Neural progenitor cell (in vitro differentiated cells): ENCODE measurements at regions not wholly inside any gene's neighbourhood (a gene's known extent, or its start where the extent isn't known, plus 50 kb on each side); places are given as distances from the start of the nearest gene placed in this dataset.

Experiments
- DNase-seq: peaks from one replicate; pipeline ENCODE4 v3.0.0-alpha.2; 2016; ENCODE audit warnings: low spot score
- H2AFZ ChIP-seq: fragments of 200-600 bp; sonication (generic); replicated peaks from 2 replicates; pipeline ENCODE4 v1.6.1; 2016; ENCODE audit warnings: antibody characterized with exemption
- H3F3A ChIP-seq: fragments of 200-600 bp; sonication (generic); 2 replicates; pipeline ENCODE4 v1.6.1; 2016; ENCODE audit warnings: antibody characterized with exemption, low read depth
- H3K27ac ChIP-seq: fragments of 200-600 bp; sonication (generic); 2 replicates; pipeline ENCODE4 v1.5.1; 2016; ENCODE audit warnings: mild to moderate bottlenecking
- H3K27me3 ChIP-seq: fragments of 200-600 bp; sonication (generic); 2 replicates; pipeline ENCODE4 v1.6.1; 2016; ENCODE audit warnings: mild to moderate bottlenecking, moderate library complexity
- H3K36me3 ChIP-seq: fragments of 200-600 bp; sonication (generic); 2 replicates; pipeline ENCODE4 v1.5.1; 2016
- H3K4me1 ChIP-seq: fragments of 200-600 bp; sonication (generic); 2 replicates; pipeline ENCODE4 v1.6.1; 2016; ENCODE audit warnings: mixed run types
- H3K4me2 ChIP-seq: fragments of 200-600 bp; sonication (generic); 2 replicates; pipeline ENCODE4 v1.6.1; 2016
- H3K4me3 ChIP-seq: fragments of 200-600 bp; sonication (generic); 2 replicates; pipeline ENCODE4 v1.5.1; 2016
- H3K79me2 ChIP-seq: fragments of 200-600 bp; sonication (generic); 2 replicates; pipeline ENCODE4 v1.6.1; 2016; ENCODE audit warnings: low read depth
- H3K9ac ChIP-seq: fragments of 200-600 bp; sonication (generic); 2 replicates; pipeline ENCODE4 v1.6.1; 2016
- H3K9me3 ChIP-seq: fragments of 200-600 bp; sonication (generic); 2 replicates; pipeline ENCODE4 v1.5.1; 2016; ENCODE audit warnings: low read depth
- H4K20me1 ChIP-seq: fragments of 200-600 bp; sonication (generic); 2 replicates; pipeline ENCODE4 v1.6.1; 2016; ENCODE audit warnings: low read depth
- H3K27ac Mint-ChIP-seq: 3 replicates; pipeline ENCODE4 v1.8.0; 2021; ENCODE audit warnings: mixed read lengths
- H3K27me3 Mint-ChIP-seq: 2 replicates; pipeline ENCODE4 v1.8.0; 2022; ENCODE audit warnings: low read depth, mild to moderate bottlenecking, inconsistent platforms, moderate library complexity, mixed read lengths; ENCODE audit not compliant: insufficient read depth
- H3K36me3 Mint-ChIP-seq: 3 replicates; pipeline ENCODE4 v1.8.0; 2021; ENCODE audit warnings: mixed read lengths
- H3K4me1 Mint-ChIP-seq: 3 replicates; pipeline ENCODE4 v1.8.0; 2021; ENCODE audit warnings: mixed read lengths
- H3K4me3 Mint-ChIP-seq: 3 replicates; pipeline ENCODE4 v1.8.0; 2021; ENCODE audit warnings: mild to moderate bottlenecking, moderate library complexity, mixed read lengths
- H3K9me3 Mint-ChIP-seq: 3 replicates; pipeline ENCODE4 v1.8.0; 2020; ENCODE audit warnings: mixed read lengths
- EZH2 ChIP-seq: fragments of 200-600 bp; sonication (generic); IDR thresholded peaks from 2 replicates; pipeline ENCODE4 v1.6.1; 2017; ENCODE audit warnings: antibody characterized with exemption, mild to moderate bottlenecking, moderate library complexity
- EZH2phosphoT487 ChIP-seq: fragments of 200-600 bp; sonication (generic); IDR thresholded peaks from 2 replicates; pipeline ENCODE4 v1.6.1; 2017; ENCODE audit warnings: antibody characterized with exemption
- TF ChIP-seq, protein P1 (sequence below): fragments of 200-600 bp; sonication (generic); IDR thresholded peaks from 2 replicates; pipeline ENCODE4 v1.5.1; 2017; ENCODE audit warnings: antibody characterized with exemption, mild to moderate bottlenecking

DNA sequence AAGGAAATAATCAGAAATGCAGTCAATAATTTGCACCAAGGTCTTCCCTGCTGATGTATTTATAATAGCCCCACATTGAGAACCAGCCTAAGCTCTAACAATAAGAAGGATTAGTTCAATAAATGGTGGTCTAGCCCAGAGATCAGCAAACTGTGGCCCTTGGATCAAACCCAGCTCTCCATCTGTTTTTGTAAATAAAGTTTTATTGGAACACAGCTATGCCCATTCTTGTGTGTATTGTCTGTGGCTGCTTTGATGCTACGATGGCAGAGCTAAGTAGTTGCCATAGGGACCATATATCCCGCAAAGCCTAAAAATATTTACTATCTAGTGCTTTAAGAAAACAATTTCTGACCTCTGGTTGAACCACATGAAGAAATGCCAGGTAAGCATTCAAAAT is 154.9 kb downstream of the EMX2 start:
- DNase-seq = no peak
- H3K4me2 ChIP-seq = no peak overlapping the region
- H3K79me2 ChIP-seq = no peaks in the 10 kb centered on the region
- Mint-ChIP-seq H3K27me3 (peaks cover 9% of the 10 kb centered on the region), H3K9me3 (no peaks in the 10 kb centered on the region), H3K4me1 (peaks cover 3% of the 10 kb centered on the region), H3K27ac (no peak overlapping the region), H3K36me3 (no peaks in the 10 kb centered on the region), H3K4me3 (no peak overlapping the region)
- no peaks in the 10 kb centered on the region for H4K20me1 ChIP-seq
- no peak overlapping the region for H2AFZ ChIP-seq
- no peak overlapping the region for H3K27ac ChIP-seq
- no peak for TF ChIP-seq EZH2phosphoT487
- no peak for TF ChIP-seq EZH2
- TF ChIP-seq, protein P1, sequence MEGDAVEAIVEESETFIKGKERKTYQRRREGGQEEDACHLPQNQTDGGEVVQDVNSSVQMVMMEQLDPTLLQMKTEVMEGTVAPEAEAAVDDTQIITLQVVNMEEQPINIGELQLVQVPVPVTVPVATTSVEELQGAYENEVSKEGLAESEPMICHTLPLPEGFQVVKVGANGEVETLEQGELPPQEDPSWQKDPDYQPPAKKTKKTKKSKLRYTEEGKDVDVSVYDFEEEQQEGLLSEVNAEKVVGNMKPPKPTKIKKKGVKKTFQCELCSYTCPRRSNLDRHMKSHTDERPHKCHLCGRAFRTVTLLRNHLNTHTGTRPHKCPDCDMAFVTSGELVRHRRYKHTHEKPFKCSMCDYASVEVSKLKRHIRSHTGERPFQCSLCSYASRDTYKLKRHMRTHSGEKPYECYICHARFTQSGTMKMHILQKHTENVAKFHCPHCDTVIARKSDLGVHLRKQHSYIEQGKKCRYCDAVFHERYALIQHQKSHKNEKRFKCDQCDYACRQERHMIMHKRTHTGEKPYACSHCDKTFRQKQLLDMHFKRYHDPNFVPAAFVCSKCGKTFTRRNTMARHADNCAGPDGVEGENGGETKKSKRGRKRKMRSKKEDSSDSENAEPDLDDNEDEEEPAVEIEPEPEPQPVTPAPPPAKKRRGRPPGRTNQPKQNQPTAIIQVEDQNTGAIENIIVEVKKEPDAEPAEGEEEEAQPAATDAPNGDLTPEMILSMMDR = no peak
- H3K9me3 ChIP-seq = no peaks in the 10 kb centered on the region
- no peak overlapping the region for H3K4me3 ChIP-seq
- no peaks in the 10 kb centered on the region for H3K27me3 ChIP-seq
- no peak overlapping the region for H3K9ac ChIP-seq
- no peaks in the 10 kb centered on the region for H3F3A ChIP-seq
- H3K36me3 ChIP-seq = no peaks in the 10 kb centered on the region
- H3K4me1 ChIP-seq = no peaks in the 10 kb centered on the region

DNA sequence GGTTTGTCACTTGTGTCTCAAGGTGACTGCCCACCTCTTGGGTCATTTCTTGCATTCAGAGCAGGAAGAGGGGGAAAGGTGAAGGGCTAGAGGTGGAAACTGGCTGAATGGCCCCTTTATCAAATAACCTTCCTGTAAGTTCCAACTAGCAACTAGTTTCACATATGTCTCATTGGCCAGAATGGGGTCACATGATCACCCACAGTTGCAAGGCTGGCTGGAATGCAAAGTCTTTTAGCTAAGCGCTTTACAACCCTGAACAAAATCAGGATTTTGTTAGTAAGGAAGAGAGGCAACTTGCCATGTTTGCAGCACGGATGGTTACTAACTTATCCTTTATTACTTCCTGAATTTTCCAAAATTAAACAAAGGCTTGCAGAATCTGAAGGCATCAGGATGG is 156.3 kb downstream of the EMX2 start:
- H3K79me2 ChIP-seq = no peaks in the 10 kb centered on the region
- TF ChIP-seq, protein P1 = no peak
- TF ChIP-seq EZH2phosphoT487 = no peak
- TF ChIP-seq EZH2 = no peak
- H3K9me3 Mint-ChIP-seq = no peaks in the 10 kb centered on the region
- H3K27ac ChIP-seq = no peak overlapping the region
- no peaks in the 10 kb centered on the region for H3K9me3 ChIP-seq
- no peaks in the 10 kb centered on the region for H3F3A ChIP-seq
- H3K36me3 ChIP-seq = no peaks in the 10 kb centered on the region
- H3K4me1 ChIP-seq = no peaks in the 10 kb centered on the region
- no peak overlapping the region for H3K9ac ChIP-seq
- H3K4me2 ChIP-seq = no peak overlapping the region
- H3K4me3 ChIP-seq = no peak overlapping the region
- no peaks in the 10 kb centered on the region for H3K36me3 Mint-ChIP-seq
- no peaks in the 10 kb centered on the region for H4K20me1 ChIP-seq
- no peak overlapping the region for H2AFZ ChIP-seq
- H3K27me3 ChIP-seq = no peaks in the 10 kb centered on the region
- no peak for DNase-seq
- H3K4me3 Mint-ChIP-seq = no peak overlapping the region
- H3K27ac Mint-ChIP-seq = no peak overlapping the region
- H3K27me3 Mint-ChIP-seq = peaks cover 4% of the 10 kb centered on the region
- peaks cover 3% of the 10 kb centered on the region for H3K4me1 Mint-ChIP-seq

DNA sequence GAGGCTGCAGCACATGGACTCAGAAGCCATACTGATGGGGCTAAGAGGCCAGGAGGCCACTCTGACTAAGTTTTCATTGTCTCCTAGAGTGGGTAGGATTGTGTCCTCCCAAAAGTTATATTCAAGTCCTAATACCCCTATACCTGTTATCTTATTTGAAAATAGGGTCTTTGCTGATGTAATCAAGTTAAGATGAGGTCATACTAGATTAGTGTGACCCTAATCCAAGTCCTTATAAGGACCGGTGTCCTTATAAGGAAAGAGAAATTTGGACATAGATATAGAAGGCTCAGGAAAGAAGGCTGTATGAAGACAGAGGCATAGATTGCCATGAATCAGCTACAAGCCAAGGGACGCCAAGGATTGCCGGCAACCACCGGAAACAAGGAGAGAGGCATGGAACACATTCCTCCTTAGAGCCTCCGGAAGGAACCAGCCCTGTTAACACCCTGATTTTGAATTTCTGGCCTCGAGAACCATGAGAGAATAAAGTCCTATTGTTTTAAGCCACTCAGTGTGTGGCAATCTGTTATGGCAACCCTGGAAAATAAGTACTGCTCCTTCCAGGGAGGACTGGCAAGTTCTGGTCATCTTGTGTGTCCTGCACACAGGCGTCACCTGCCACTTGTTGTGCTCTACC is 157.0 kb downstream of the EMX2 start:
- Histone ChIP-seq H3K4me3 (no peak overlapping the region), H3K9ac (no peak overlapping the region), H3F3A (no peaks in the 10 kb centered on the region), H3K27ac (no peak overlapping the region), H3K9me3 (no peaks in the 10 kb centered on the region), H3K4me2 (no peak overlapping the region), H3K36me3 (no peaks in the 10 kb centered on the region), H2AFZ (no peak overlapping the region), H4K20me1 (no peaks in the 10 kb centered on the region), H3K27me3 (no peaks in the 10 kb centered on the region), H3K4me1 (no peaks in the 10 kb centered on the region), H3K79me2 (no peaks in the 10 kb centered on the region)
- Mint-ChIP-seq H3K36me3 (no peaks in the 10 kb centered on the region), H3K27ac (no peak overlapping the region), H3K4me3 (no peak overlapping the region), H3K27me3 (peaks cover 4% of the 10 kb centered on the region), H3K4me1 (peaks cover 3% of the 10 kb centered on the region), H3K9me3 (no peaks in the 10 kb centered on the region)
- no peak for DNase-seq
- TF ChIP-seq, protein P1 = no peak
- TF ChIP-seq EZH2 = no peak
- TF ChIP-seq EZH2phosphoT487 = no peak
